GM12878 (cell line): ENCODE measurements at regions not wholly inside any gene's neighbourhood (a gene's known extent, or its start where the extent isn't known, plus 50 kb on each side); places are given as distances from the start of the nearest gene placed in this dataset.

Experiments
- ATAC-seq: fragments of 200-7000 bp; cut with Tn5 transposase; 3 replicates; pipeline ENCODE4 v1.9.1; 2020; ENCODE audit warnings: mild to moderate bottlenecking, moderate library complexity
- BruUV-seq: library from RNA; stranded (reverse); fragments of 400-500 nt; replicated peaks from 2 replicates; lab custom pipeline; 2021; lab: Mats Ljungman, UMichigan
- CTCF ChIA-PET: fragments of 300-600 bp; sonication (Branson Sonifier 250); formaldehyde crosslinking; extraction: SDS; loops from one replicate; lab custom pipeline; 2021; ENCODE audit warnings: inconsistent platforms; lab: Yijun Ruan, JAX
- POLR2A ChIA-PET: fragments of 350-600 bp; formaldehyde crosslinking; extraction: SDS; loops from one replicate; lab custom pipeline; 2021; ENCODE audit warnings: inconsistent platforms; lab: Charles Lee
- RAD21 ChIA-PET: fragments of 300-600 bp; sonication (Branson Sonifier 250); formaldehyde crosslinking; loops from one replicate; lab custom pipeline; 2023; ENCODE audit warnings: antibody characterized with exemption; ENCODE audit not compliant: unreplicated experiment; lab: Charles Lee
- SMC1A ChIA-PET: fragments of 300-600 bp; sonication (Branson Sonifier 250); formaldehyde crosslinking; loops from one replicate; lab custom pipeline; 2023; ENCODE audit not compliant: unreplicated experiment, uncharacterized antibody; lab: Charles Lee
- DNase-seq: peaks from one replicate; pipeline ENCODE4 v3.0.0-alpha.2; 2011; ENCODE audit warnings: low read depth, low spot score
- FAIRE-seq: peaks from 3 replicates; lab custom pipeline; 2011; peaks lifted over from hg19 to GRCh38; lab: Jason Lieb, UNC
- H2AFZ ChIP-seq: 2 replicates; pipeline ENCODE4 v1.6.0; 2011; ENCODE audit warnings: low read depth, low read length, control low read depth; ENCODE audit not compliant: control insufficient read depth
- H3K27ac ChIP-seq: 2 replicates; pipeline ENCODE4 v1.5.1; 2011; ENCODE audit warnings: control low read depth; ENCODE audit not compliant: control insufficient read depth, insufficient read depth
- H3K27me3 ChIP-seq, 2 experiments: replicated peaks in 1 of 2; 2 replicates each; pipeline versions ENCODE4 v1.6.0 to v1.6.1; 2011; ENCODE audit warnings: low read length in 1 of 2; ENCODE audit not compliant: control insufficient read depth in 2 of 2, insufficient read depth in 2 of 2
- H3K36me3 ChIP-seq, 2 experiments: 2 replicates each; pipeline ENCODE4 v1.5.1; 2011; ENCODE audit warnings: low read length in 1 of 2; ENCODE audit not compliant: control insufficient read depth in 2 of 2, insufficient read depth in 2 of 2
- H3K4me1 ChIP-seq: 2 replicates; pipeline ENCODE4 v1.6.1; 2011; ENCODE audit warnings: mild to moderate bottlenecking, low read length, moderate library complexity, mixed read lengths; ENCODE audit not compliant: control insufficient read depth, insufficient read depth
- H3K4me2 ChIP-seq: 2 replicates; pipeline ENCODE4 v1.6.0; 2011; ENCODE audit warnings: control low read depth; ENCODE audit not compliant: control insufficient read depth, insufficient read depth
- H3K4me3 ChIP-seq: fragments of 200-600 bp; sonication (generic); 2 replicates; pipeline ENCODE4 v1.5.1; 2016
- H3K79me2 ChIP-seq: 2 replicates; pipeline ENCODE4 v1.6.0; 2011; ENCODE audit warnings: low read length; ENCODE audit not compliant: control insufficient read depth, insufficient read depth
- H3K9ac ChIP-seq: 2 replicates; pipeline ENCODE4 v1.8.0; 2011; ENCODE audit warnings: low read length, control low read depth, mixed read lengths; ENCODE audit not compliant: control insufficient read depth, insufficient read depth
- H3K9me3 ChIP-seq: replicated peaks from 3 replicates; pipeline ENCODE4 v1.5.1; 2011; ENCODE audit warnings: mild to moderate bottlenecking, low read length; ENCODE audit not compliant: control insufficient read depth, insufficient read depth
- H4K20me1 ChIP-seq: 2 replicates; pipeline ENCODE4 v1.6.0; 2011; ENCODE audit not compliant: control insufficient read depth, insufficient read depth
- ZBTB40 ChIP-seq: fragments of 450-650 bp; IDR thresholded peaks from 2 replicates; pipeline ENCODE4 v1.6.1; 2016; ENCODE audit warnings: mild to moderate bottlenecking, moderate library complexity, borderline replicate concordance
- WGBS: methylation state at CpG from one replicate; pipeline ENCODE4 v1.1.6; 2016; ENCODE audit warnings: low lambda C conversion rate; ENCODE audit not compliant: insufficient replicate concordance, insufficient coverage; ENCODE audit errors: missing lambda C conversion rate; 5-methylcytosine and 5-hydroxymethylcytosine counted together
- in situ Hi-C: fragments of 300-500 bp; cut with MboI; formaldehyde crosslinking; loops from 9 replicates; pipeline ENCODE4 v1.14.3; 2018; ENCODE audit warnings: mixed read lengths
- intact Hi-C: fragments of 100-400 bp; cut with micrococcal nuclease; formaldehyde crosslinking; loops from one replicate; pipeline ENCODE4 v1.14.2; 2022; ENCODE audit not compliant: unreplicated experiment
- TF ChIP-seq, protein P1 (sequence below): fragments of 450-650 bp; IDR thresholded peaks from 2 replicates; pipeline ENCODE4 v1.6.1; 2017; ENCODE audit warnings: mild to moderate bottlenecking, moderate library complexity
- TF ChIP-seq, protein P2 (sequence below): IDR thresholded peaks from 2 replicates; pipeline ENCODE4 v1.6.1; 2011; ENCODE audit warnings: low read depth, mild to moderate bottlenecking, low read length, moderate library complexity, borderline replicate concordance; ENCODE audit errors: extremely low read depth

DNA sequence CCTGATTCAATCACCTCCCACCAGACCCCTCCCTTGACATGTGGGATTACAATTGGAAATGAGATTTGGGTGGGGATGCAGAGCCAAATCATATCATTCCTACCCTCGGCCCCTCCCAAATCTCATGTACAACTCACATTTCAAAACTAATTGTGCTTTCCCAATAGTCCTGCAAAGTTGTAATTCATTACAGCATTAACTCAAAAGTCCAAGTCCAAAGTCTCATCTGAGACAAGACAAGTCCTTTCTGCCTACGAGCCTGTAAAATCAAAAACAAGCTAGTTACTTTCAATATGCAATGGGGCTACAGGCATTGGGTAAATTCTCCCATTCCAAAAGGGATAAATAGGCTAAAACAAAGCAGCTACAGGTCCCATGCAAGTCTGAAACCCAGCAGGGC is 634.6 kb downstream of the SLC6A15 start:
- Histone ChIP-seq H2AFZ (no peak overlapping the region), H3K4me1 (no peaks in the 10 kb centered on the region), H3K79me2 (no peaks in the 10 kb centered on the region), H3K27me3 (no peaks in the 10 kb centered on the region), H3K4me2 (no peak overlapping the region), H3K36me3 (no peaks in the 10 kb centered on the region), H4K20me1 (no peaks in the 10 kb centered on the region), H3K9ac (no peak overlapping the region), H3K27ac (no peak overlapping the region), H3K4me3 (no peak overlapping the region), H3K9me3 (no peaks in the 10 kb centered on the region)
- TF ChIP-seq ZBTB40, result no peak
- TF ChIP-seq, protein P1, sequence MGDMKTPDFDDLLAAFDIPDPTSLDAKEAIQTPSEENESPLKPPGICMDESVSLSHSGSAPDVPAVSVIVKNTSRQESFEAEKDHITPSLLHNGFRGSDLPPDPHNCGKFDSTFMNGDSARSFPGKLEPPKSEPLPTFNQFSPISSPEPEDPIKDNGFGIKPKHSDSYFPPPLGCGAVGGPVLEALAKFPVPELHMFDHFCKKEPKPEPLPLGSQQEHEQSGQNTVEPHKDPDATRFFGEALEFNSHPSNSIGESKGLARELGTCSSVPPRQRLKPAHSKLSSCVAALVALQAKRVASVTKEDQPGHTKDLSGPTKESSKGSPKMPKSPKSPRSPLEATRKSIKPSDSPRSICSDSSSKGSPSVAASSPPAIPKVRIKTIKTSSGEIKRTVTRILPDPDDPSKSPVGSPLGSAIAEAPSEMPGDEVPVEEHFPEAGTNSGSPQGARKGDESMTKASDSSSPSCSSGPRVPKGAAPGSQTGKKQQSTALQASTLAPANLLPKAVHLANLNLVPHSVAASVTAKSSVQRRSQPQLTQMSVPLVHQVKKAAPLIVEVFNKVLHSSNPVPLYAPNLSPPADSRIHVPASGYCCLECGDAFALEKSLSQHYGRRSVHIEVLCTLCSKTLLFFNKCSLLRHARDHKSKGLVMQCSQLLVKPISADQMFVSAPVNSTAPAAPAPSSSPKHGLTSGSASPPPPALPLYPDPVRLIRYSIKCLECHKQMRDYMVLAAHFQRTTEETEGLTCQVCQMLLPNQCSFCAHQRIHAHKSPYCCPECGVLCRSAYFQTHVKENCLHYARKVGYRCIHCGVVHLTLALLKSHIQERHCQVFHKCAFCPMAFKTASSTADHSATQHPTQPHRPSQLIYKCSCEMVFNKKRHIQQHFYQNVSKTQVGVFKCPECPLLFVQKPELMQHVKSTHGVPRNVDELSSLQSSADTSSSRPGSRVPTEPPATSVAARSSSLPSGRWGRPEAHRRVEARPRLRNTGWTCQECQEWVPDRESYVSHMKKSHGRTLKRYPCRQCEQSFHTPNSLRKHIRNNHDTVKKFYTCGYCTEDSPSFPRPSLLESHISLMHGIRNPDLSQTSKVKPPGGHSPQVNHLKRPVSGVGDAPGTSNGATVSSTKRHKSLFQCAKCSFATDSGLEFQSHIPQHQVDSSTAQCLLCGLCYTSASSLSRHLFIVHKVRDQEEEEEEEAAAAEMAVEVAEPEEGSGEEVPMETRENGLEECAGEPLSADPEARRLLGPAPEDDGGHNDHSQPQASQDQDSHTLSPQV, result no peak
- TF ChIP-seq, protein P2, sequence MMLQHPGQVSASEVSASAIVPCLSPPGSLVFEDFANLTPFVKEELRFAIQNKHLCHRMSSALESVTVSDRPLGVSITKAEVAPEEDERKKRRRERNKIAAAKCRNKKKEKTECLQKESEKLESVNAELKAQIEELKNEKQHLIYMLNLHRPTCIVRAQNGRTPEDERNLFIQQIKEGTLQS, result no peak
- intact Hi-C loops (no loop called here), in situ Hi-C loops (no loop called here)
- ChIA-PET POLR2A (no interaction called here), RAD21 (no interaction called here), SMC1A (no interaction called here), CTCF (interaction anchor here (1.2 kb wide), 1 partner anchor 226 kb away, joined by 3 read pairs; no protein-coding TSS in a partner anchor)
- FAIRE-seq (no peak), ATAC-seq (no peak), DNase-seq (no peak)
- WGBS, result 0% methylated on average over 2 of the region's 2 CpGs
- no TSS peak for BruUV-seq
